K562 (cell line): ENCODE measurements at regions not wholly inside any gene's neighbourhood (a gene's known extent, or its start where the extent isn't known, plus 50 kb on each side); places are given as distances from the start of the nearest gene placed in this dataset.

Source experiments
- CTCF ChIP-seq, 3 experiments: IDR thresholded peaks in 2 of 3; conservative IDR thresholded peaks in 1 of 3; 2 replicates each; pipeline ENCODE4 v1.5.1; 2011 to 2012; ENCODE audit warnings: low read length in 3 of 3, mild to moderate bottlenecking in 3 of 3, control low read depth in 2 of 3, improper control_type of control experiment in 1 of 3, inconsistent platforms in 1 of 3, low read depth in 1 of 3, mixed read lengths in 1 of 3, moderate library complexity in 1 of 3; ENCODE audit not compliant: insufficient read depth in 2 of 3
- HCFC1 ChIP-seq: IDR thresholded peaks from 2 replicates; pipeline ENCODE4 v1.6.1; 2012; ENCODE audit warnings: low read depth, low read length, improper control_type of control experiment
- MAZ ChIP-seq, 2 experiments: fragments of 450-650 bp in 1 of 2; sonication (generic) in 1 of 2; formaldehyde crosslinking; IDR thresholded peaks in 1 of 2; conservative IDR thresholded peaks in 1 of 2; 2 replicates each; pipeline versions ENCODE4 v1.4.0 to v1.5.0; 2020; ENCODE audit warnings: mild to moderate bottlenecking in 1 of 2, missing genetic modification reagents in 1 of 2
- RAD21 ChIP-seq, 2 experiments: fragments of 250-450 bp in 1 of 2; fragments of 450-650 bp in 1 of 2; sonication (Bioruptor Pico) in 1 of 2; formaldehyde crosslinking in 1 of 2; IDR thresholded peaks in 1 of 2; conservative IDR thresholded peaks in 1 of 2; 2 replicates each; pipeline versions ENCODE4 v1.4.0 to v1.8.0; 2020 to 2022; ENCODE audit warnings: mild to moderate bottlenecking in 2 of 2, moderate library complexity in 1 of 2
- SIN3B ChIP-seq: fragments of 450-650 bp; IDR thresholded peaks from 2 replicates; pipeline ENCODE4 v1.6.1; 2017; ENCODE audit warnings: low read depth, mild to moderate bottlenecking, moderate library complexity
- TCFL5 ChIP-seq: fragments of 250-450 bp; sonication (Bioruptor Pico); conservative IDR thresholded peaks from 2 replicates; pipeline ENCODE4 v1.6.1; 2021; ENCODE audit warnings: mild to moderate bottlenecking, moderate library complexity, matching md5 sums
- TEAD1 ChIP-seq, 2 experiments: fragments of 450-650 bp in 1 of 2; sonication (generic) in 1 of 2; formaldehyde crosslinking; IDR thresholded peaks; 2 replicates each; pipeline versions ENCODE4 v1.4.0 to v1.8.0; 2020 to 2022; ENCODE audit warnings: mild to moderate bottlenecking in 2 of 2, missing genetic modification reagents in 1 of 2
- ZFP30 ChIP-seq: fragments of 250-450 bp; sonication (Bioruptor Pico); IDR thresholded peaks from 2 replicates; pipeline ENCODE4 v1.8.0; 2022; ENCODE audit warnings: moderate library complexity, mild to moderate bottlenecking, inconsistent platforms, borderline replicate concordance
- ZNF146 ChIP-seq: IDR thresholded peaks from one replicate; pipeline ENCODE4 v1.6.1; 2018; ENCODE audit warnings: missing compliant biosample characterization; ENCODE audit not compliant: unreplicated experiment

GRCh38 chr5:62197697-62198096 is 108.3 kb upstream of the KIF2A start (continued):
- TF ChIP-seq SIN3B (no peak), HCFC1 (no peak), RAD21 (CRISPR knock-in tag; conservative IDR thresholded peaks at IDR 0.05 in 1 of 2, IDR thresholded peaks at IDR 0.05 in 1 of 2) (peak in 1 of 2 experiments; percentile 23; a peak in 1 of 4 replicates), MAZ (CRISPR knock-in tag; conservative IDR thresholded peaks at IDR 0.05 in 1 of 2, IDR thresholded peaks at IDR 0.05 in 1 of 2) (no peak), TCFL5 (no peak), TEAD1 (CRISPR knock-in tag; IDR thresholded peaks at IDR 0.05) (no peak), CTCF (IDR thresholded peaks at IDR 0.05 in 2 of 3, conservative IDR thresholded peaks at IDR 0.05 in 1 of 3; ENCODE audit: insufficient read depth in 2 of 3, low read depth in 1 of 3, low read length in 3 of 3) (peak in 1 of 3 experiments; percentile 15; a peak in 1 of 6 replicates), ZNF146 (CRISPR knock-in tag) (no peak), ZFP30 (CRISPR knock-in tag) (no peak)
